Sigmoid colon (tissue), 6 donors: ENCODE measurements at regions not wholly inside any gene's neighbourhood (a gene's known extent, or its start where the extent isn't known, plus 50 kb on each side); places are given as distances from the start of the nearest gene placed in this dataset.
"Not testable (repeated sequence)": the region's sequence is repeated elsewhere in the genome, so short reads cannot be mapped to it uniquely, and the experiment has no call there.

ENCODE experiments used
- DNase-seq: peaks from one replicate; pipeline ENCODE4 v3.0.0-alpha.2; 2019
- H3K27ac ChIP-seq, 4 donors: fragments of 200-600 bp; sonication (generic); one replicate each; pipeline ENCODE4 v1.5.1; 2016 to 2019; ENCODE audit warnings: mild to moderate bottlenecking in 1 of 4
- H3K27me3 ChIP-seq, 3 donors: fragments of 200-600 bp; sonication (generic); one replicate each; pipeline ENCODE4 v1.5.1; 2019; ENCODE audit warnings: mild to moderate bottlenecking in 1 of 3
- H3K36me3 ChIP-seq, 4 donors: fragments of 200-600 bp; sonication (generic); one replicate each; pipeline ENCODE4 v1.5.1; 2016 to 2019
- H3K4me1 ChIP-seq, 4 donors: fragments of 200-600 bp; sonication (generic); one replicate each; pipeline ENCODE4 v1.5.1; 2017 to 2019
- H3K4me3 ChIP-seq, 4 donors: fragments of 200-600 bp; sonication (generic); one replicate each; pipeline ENCODE4 v1.5.1; 2017 to 2019; ENCODE audit warnings: mild to moderate bottlenecking in 2 of 4, moderate library complexity in 1 of 4
- H3K9me3 ChIP-seq, 4 donors: fragments of 200-600 bp in 3 of 4; sonication (generic) in 3 of 4; one replicate each; pipeline versions ENCODE4 v1.5.1 to v1.6.1; 2013 to 2019
- EP300 ChIP-seq, 4 donors: sonication (generic); formaldehyde crosslinking; IDR thresholded peaks; one replicate each; pipeline ENCODE4 v1.6.1; 2017; ENCODE audit warnings: antibody characterized with exemption in 4 of 4
- POLR2A ChIP-seq, 2 donors: fragments of 450-650 bp; IDR thresholded peaks; one replicate each; pipeline ENCODE4 v1.6.1; 2016; ENCODE audit warnings: antibody characterized with exemption in 2 of 2, mild to moderate bottlenecking in 2 of 2, moderate library complexity in 2 of 2
- POLR2AphosphoS5 ChIP-seq, 4 donors: sonication (generic); formaldehyde crosslinking; IDR thresholded peaks; one replicate each; pipeline ENCODE4 v1.6.1; 2017; ENCODE audit warnings: antibody characterized with exemption in 4 of 4
- WGBS, 2 donors: extraction: QIAGEN DNeasy Blood & Tissue Kit; methylation state at CpG; one replicate each; pipeline ENCODE4 v1.1.7; 2013; 5-methylcytosine and 5-hydroxymethylcytosine counted together
- intact Hi-C: fragments of 100-400 bp; cut with DNase I; formaldehyde crosslinking; loops from one replicate; pipeline ENCODE4 v1.15.1; 2023
- TF ChIP-seq, protein P1 (sequence below), 4 experiments: fragments of 450-650 bp in 3 of 4; fragments of 200-600 bp in 1 of 4; IDR thresholded peaks; one replicate each; pipeline ENCODE4 v1.5.1; 2016 to 2019; ENCODE audit warnings: antibody characterized with exemption in 4 of 4, mild to moderate bottlenecking in 3 of 4, moderate library complexity in 2 of 4
- donor health status: healthy with polysubstance abuse.
- donor health status: healthy.

DNA sequence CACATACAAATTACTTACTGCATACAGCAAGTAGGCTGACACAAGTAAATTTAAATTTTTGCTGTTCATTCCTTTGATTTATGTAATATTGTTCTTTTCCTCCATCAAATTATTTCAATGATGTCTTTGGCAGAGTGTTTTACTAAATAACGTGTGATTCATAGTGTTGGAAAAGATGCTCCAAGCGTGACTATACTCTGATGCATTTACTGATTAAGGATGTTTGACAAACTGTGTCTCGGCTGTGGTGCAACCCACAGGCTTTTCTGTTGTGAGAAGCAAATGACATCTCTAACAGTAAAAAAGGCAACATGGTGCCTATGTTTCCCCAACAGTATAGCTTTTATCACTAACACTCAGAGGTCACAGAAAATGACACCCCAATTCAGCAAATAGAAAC is 540.9 kb downstream of the PPP4R3C start:
- Histone ChIP-seq H3K27me3 (no peaks in the 10 kb centered on the region), H3K27ac (no peak overlapping the region), H3K4me1 (no peaks in the 10 kb centered on the region), H3K4me3 (no peak overlapping the region), H3K9me3 (no peaks in the 10 kb centered on the region), H3K36me3 (no peaks in the 10 kb centered on the region)
- TF ChIP-seq POLR2A (IDR thresholded peaks at IDR 0.05), result no peak
- TF ChIP-seq EP300 (IDR thresholded peaks at IDR 0.05), result no peak
- TF ChIP-seq POLR2AphosphoS5 (IDR thresholded peaks at IDR 0.05), result no peak
- TF ChIP-seq, protein P1, sequence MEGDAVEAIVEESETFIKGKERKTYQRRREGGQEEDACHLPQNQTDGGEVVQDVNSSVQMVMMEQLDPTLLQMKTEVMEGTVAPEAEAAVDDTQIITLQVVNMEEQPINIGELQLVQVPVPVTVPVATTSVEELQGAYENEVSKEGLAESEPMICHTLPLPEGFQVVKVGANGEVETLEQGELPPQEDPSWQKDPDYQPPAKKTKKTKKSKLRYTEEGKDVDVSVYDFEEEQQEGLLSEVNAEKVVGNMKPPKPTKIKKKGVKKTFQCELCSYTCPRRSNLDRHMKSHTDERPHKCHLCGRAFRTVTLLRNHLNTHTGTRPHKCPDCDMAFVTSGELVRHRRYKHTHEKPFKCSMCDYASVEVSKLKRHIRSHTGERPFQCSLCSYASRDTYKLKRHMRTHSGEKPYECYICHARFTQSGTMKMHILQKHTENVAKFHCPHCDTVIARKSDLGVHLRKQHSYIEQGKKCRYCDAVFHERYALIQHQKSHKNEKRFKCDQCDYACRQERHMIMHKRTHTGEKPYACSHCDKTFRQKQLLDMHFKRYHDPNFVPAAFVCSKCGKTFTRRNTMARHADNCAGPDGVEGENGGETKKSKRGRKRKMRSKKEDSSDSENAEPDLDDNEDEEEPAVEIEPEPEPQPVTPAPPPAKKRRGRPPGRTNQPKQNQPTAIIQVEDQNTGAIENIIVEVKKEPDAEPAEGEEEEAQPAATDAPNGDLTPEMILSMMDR (IDR thresholded peaks at IDR 0.05), result no peak
- DNase-seq, result no peak
- 84 to 85% methylated on average over 3 of the region's 3 CpGs for WGBS, 2 donors
- intact Hi-C loops, result no loop called here

DNA sequence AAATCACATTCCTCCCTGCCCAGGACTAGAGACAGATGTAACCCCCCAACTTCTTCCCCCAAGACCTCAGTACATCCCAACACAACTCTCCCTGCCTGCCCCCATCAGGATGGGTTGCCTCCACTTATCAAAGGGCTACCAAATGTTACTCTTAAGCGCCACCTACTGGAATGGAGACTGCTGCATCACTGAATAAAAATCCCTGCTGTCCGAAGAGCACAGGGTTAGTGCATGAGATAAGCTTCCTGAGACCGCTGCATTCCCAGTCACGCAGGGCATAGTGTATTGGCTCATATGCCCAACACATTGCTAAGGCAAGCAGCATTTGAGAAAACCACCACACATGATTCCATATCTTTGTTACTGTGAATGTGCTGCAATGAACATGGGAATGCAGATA is 544.5 kb downstream of the PPP4R3C start:
- DNase-seq, result no peak
- Histone ChIP-seq H3K9me3 (no peaks in the 10 kb centered on the region), H3K27me3 (no peaks in the 10 kb centered on the region), H3K4me3 (no peak overlapping the region), H3K27ac (no peak overlapping the region), H3K4me1 (no peaks in the 10 kb centered on the region), H3K36me3 (no peaks in the 10 kb centered on the region)
- 47 to 49% methylated on average over 4 of the region's 4 CpGs for WGBS, 2 donors
- no peak for TF ChIP-seq POLR2AphosphoS5 (IDR thresholded peaks at IDR 0.05)
- no peak for TF ChIP-seq EP300 (IDR thresholded peaks at IDR 0.05)
- TF ChIP-seq POLR2A (IDR thresholded peaks at IDR 0.05), result no peak
- TF ChIP-seq, protein P1 (IDR thresholded peaks at IDR 0.05), result no peak
- intact Hi-C loops, result no loop called here

DNA sequence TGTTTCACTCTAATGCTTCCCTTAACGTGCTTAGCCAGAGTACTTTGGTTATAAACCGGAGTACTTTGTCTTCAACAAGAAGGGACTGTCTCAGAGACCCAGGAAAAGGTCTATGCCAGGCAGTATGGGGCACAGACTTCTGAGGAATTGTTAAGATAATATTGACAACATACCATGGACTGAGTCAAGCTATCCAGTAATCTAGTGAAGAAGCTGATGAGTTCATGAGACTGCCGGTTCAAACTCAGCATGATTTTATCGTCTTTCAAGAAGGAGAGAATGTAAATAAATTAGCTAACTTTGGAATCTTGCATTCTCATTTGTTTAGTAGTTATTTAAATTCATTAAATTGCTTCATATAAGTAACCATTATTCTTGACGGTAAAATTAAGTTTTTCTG is 546.1 kb downstream of the PPP4R3C start:
- no peaks in the 10 kb centered on the region for H3K36me3 ChIP-seq
- no peaks in the 10 kb centered on the region for H3K4me1 ChIP-seq
- H3K27ac ChIP-seq, result no peak overlapping the region
- intact Hi-C loops, result no loop called here
- TF ChIP-seq POLR2AphosphoS5 (IDR thresholded peaks at IDR 0.05) (no peak), POLR2A (IDR thresholded peaks at IDR 0.05) (no peak), EP300 (IDR thresholded peaks at IDR 0.05) (no peak)
- TF ChIP-seq, protein P1 (IDR thresholded peaks at IDR 0.05), result no peak
- H3K9me3 ChIP-seq, result no peaks in the 10 kb centered on the region
- H3K4me3 ChIP-seq, result no peak overlapping the region
- WGBS, 2 donors, result 83 to 85% methylated on average over 5 of the region's 5 CpGs
- DNase-seq, result no peak
- no peaks in the 10 kb centered on the region for H3K27me3 ChIP-seq

GRCh38 chrX:26915064-26915463 is 548.1 kb downstream of the PPP4R3C start:
- 38 to 55% methylated on average over 2 of the region's 2 CpGs for WGBS, 2 donors
- no peak for TF ChIP-seq EP300 (IDR thresholded peaks at IDR 0.05)
- TF ChIP-seq, protein P1 (IDR thresholded peaks at IDR 0.05), result no peak
- TF ChIP-seq POLR2A (IDR thresholded peaks at IDR 0.05), result no peak
- TF ChIP-seq POLR2AphosphoS5 (IDR thresholded peaks at IDR 0.05), result no peak

DNA sequence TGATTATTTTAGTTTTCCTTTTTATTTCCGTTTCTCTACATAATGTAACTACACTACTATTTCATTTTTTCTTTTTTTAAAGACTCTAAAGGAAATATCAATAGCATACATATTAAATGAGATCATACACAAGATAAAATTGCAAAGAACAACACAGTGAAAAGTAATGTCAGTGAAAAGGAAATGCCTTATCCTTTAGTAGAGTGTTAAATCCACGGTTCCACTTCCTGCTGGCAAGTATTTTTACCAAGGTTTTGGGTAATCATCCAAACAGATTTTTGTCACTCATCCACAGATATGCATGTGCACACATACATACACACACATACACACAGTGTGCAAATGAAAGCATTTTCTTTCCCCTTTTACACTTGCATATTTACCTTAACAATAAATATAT is 548.9 kb downstream of the PPP4R3C start:
- H3K4me3 ChIP-seq, result no peak overlapping the region
- H3K4me1 ChIP-seq, result no peaks in the 10 kb centered on the region
- WGBS, 2 donors, result 40 to 49% methylated on average over 2 of the region's 2 CpGs
- no peaks in the 10 kb centered on the region for H3K27me3 ChIP-seq
- no peaks in the 10 kb centered on the region for H3K9me3 ChIP-seq
- intact Hi-C loops, result no loop called here
- no peaks in the 10 kb centered on the region for H3K36me3 ChIP-seq
- H3K27ac ChIP-seq, result no peak overlapping the region
- no peak for DNase-seq
- TF ChIP-seq POLR2A (IDR thresholded peaks at IDR 0.05), result no peak
- TF ChIP-seq, protein P1 (IDR thresholded peaks at IDR 0.05), result no peak

More at GRCh38 chrX:26915064-26915463, 548.1 kb downstream of the PPP4R3C start:
- Histone ChIP-seq H3K27me3 (no peaks in the 10 kb centered on the region), H3K9me3 (no peaks in the 10 kb centered on the region), H3K36me3 (no peaks in the 10 kb centered on the region), H3K4me3 (no peak overlapping the region), H3K4me1 (no peaks in the 10 kb centered on the region), H3K27ac (no peak overlapping the region)
- no peak for DNase-seq
- intact Hi-C loops, result no loop called here

- intact Hi-C loops, H3K27ac ChIP-seq, H3K27me3 ChIP-seq, H3K4me1 ChIP-seq, H3K36me3 ChIP-seq, H3K9me3 ChIP-seq, H3K4me3 ChIP-seq, DNase-seq: not testable (repeated sequence)
- WGBS, 2 donors, result 81 to 86% methylated on average over 3 of the region's 3 CpGs
Measured at GRCh38 chrX:26911785-26912184, 551.4 kb downstream of the PPP4R3C start.
